Stomach (tissue), 8 donors: ENCODE measurements at regions not wholly inside any gene's neighbourhood (a gene's known extent, or its start where the extent isn't known, plus 50 kb on each side); places are given as distances from the start of the nearest gene placed in this dataset.

Experiments
- DNase-seq, 2 donors: peaks; one replicate each; pipeline versions ENCODE4 v3.0.0 to v3.0.0-alpha.2; 2013 to 2019
- H3K27ac ChIP-seq, 5 donors: fragments of 200-600 bp in 4 of 5; sonication (generic) in 4 of 5; one replicate each; pipeline ENCODE4 v1.5.1; 2013 to 2019; ENCODE audit warnings: mild to moderate bottlenecking in 1 of 5, moderate library complexity in 1 of 5
- H3K27me3 ChIP-seq, 3 donors: fragments of 200-600 bp; sonication (generic); one replicate each; pipeline ENCODE4 v1.5.1; 2017 to 2019; ENCODE audit warnings: mixed run types in 1 of 3
- H3K36me3 ChIP-seq, 4 donors: fragments of 200-600 bp; sonication (generic); 1 replicate in 3 of 4; 2 replicates in 1 of 4; pipeline ENCODE4 v1.5.1; 2016 to 2019
- H3K4me1 ChIP-seq, 4 donors: fragments of 200-600 bp; sonication (generic); one replicate each; pipeline ENCODE4 v1.5.1; 2016 to 2019
- H3K4me3 ChIP-seq, 4 donors: fragments of 200-600 bp; sonication (generic) in 3 of 4; one replicate each; pipeline ENCODE4 v1.5.1; 2016 to 2019; ENCODE audit warnings: mild to moderate bottlenecking in 1 of 4
- H3K9me3 ChIP-seq, 4 donors: fragments of 200-600 bp; sonication (generic); one replicate each; pipeline ENCODE4 v1.5.1; 2016 to 2019
- EP300 ChIP-seq: sonication (generic); formaldehyde crosslinking; IDR thresholded peaks from one replicate; pipeline ENCODE4 v1.6.1; 2017; ENCODE audit warnings: antibody characterized with exemption
- POLR2A ChIP-seq, 4 donors: fragments of 450-650 bp; IDR thresholded peaks; one replicate each; pipeline ENCODE4 v1.6.1; 2016; ENCODE audit warnings: antibody characterized with exemption in 4 of 4, control low read depth in 2 of 4, mild to moderate bottlenecking in 1 of 4, moderate library complexity in 1 of 4
- POLR2AphosphoS5 ChIP-seq, 3 donors: sonication (generic); formaldehyde crosslinking; IDR thresholded peaks; one replicate each; pipeline ENCODE4 v1.6.1; 2016; ENCODE audit warnings: antibody characterized with exemption in 3 of 3
- WGBS, 5 donors: extraction: QIAGEN DNeasy Blood & Tissue Kit in 3 of 5; methylation state at CpG; one replicate each; pipeline versions ENCODE4 v1.1.5 to v1.1.7; 2013 to 2018; 5-methylcytosine and 5-hydroxymethylcytosine counted together
- intact Hi-C: fragments of 100-400 bp; cut with DNase I; formaldehyde crosslinking; loops from one replicate; pipeline ENCODE4 v1.15.1; 2023; ENCODE audit warnings: low total_unique reads
- TF ChIP-seq, protein P1 (sequence below), 7 experiments: fragments of 450-650 bp in 4 of 7; fragments of 200-600 bp in 3 of 7; sonication (generic) in 3 of 7; IDR thresholded peaks; one replicate each; pipeline ENCODE4 v1.5.1; 2016 to 2019; ENCODE audit warnings: antibody characterized with exemption in 7 of 7, control low read depth in 2 of 7, mild to moderate bottlenecking in 1 of 7
- donor health status: healthy with polysubstance abuse.
- donor health status: Bipolar disorder and iron deficiency.
- donor health status: healthy.

DNA sequence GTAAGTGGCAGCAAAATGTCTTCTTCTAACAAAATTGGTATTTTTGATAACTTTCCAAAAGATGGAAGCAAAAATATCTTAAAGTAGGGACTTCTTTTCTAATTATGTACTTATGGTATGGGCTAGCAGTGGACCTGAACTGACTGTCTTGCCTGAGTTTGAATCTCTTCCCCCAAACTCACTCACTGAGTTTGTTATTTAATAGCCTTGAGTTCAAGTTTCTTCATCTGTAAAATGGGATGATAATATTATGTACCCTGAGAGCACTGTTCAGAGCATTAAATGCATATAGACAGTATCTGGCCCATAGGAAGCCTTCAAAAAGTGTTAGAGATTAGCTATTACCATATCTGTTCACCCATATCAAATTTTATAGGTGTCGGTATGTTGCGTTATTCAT lies 210.4 kb upstream of the NUDT4 start:
- 41 to 63% (median 58%) methylated on average over 2 of the region's 2 CpGs for WGBS, 5 donors
- TF ChIP-seq POLR2A (IDR thresholded peaks at IDR 0.05) (no peak), EP300 (no peak), POLR2AphosphoS5 (IDR thresholded peaks at IDR 0.05) (no peak)
- TF ChIP-seq, protein P1, sequence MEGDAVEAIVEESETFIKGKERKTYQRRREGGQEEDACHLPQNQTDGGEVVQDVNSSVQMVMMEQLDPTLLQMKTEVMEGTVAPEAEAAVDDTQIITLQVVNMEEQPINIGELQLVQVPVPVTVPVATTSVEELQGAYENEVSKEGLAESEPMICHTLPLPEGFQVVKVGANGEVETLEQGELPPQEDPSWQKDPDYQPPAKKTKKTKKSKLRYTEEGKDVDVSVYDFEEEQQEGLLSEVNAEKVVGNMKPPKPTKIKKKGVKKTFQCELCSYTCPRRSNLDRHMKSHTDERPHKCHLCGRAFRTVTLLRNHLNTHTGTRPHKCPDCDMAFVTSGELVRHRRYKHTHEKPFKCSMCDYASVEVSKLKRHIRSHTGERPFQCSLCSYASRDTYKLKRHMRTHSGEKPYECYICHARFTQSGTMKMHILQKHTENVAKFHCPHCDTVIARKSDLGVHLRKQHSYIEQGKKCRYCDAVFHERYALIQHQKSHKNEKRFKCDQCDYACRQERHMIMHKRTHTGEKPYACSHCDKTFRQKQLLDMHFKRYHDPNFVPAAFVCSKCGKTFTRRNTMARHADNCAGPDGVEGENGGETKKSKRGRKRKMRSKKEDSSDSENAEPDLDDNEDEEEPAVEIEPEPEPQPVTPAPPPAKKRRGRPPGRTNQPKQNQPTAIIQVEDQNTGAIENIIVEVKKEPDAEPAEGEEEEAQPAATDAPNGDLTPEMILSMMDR (IDR thresholded peaks at IDR 0.05) = no peak
- Histone ChIP-seq H3K36me3 (no peaks in the 10 kb centered on the region), H3K4me3 (no peak overlapping the region), H3K4me1 (peaks cover 0 to 31% (median 12%) of the 10 kb centered on the region in 4 donors), H3K9me3 (no peaks in the 10 kb centered on the region), H3K27me3 (no peaks in the 10 kb centered on the region), H3K27ac (peak overlapping the region in 1 of 5 donors; percentile 32)
- intact Hi-C loops = no loop called here
- no peak for DNase-seq

DNA sequence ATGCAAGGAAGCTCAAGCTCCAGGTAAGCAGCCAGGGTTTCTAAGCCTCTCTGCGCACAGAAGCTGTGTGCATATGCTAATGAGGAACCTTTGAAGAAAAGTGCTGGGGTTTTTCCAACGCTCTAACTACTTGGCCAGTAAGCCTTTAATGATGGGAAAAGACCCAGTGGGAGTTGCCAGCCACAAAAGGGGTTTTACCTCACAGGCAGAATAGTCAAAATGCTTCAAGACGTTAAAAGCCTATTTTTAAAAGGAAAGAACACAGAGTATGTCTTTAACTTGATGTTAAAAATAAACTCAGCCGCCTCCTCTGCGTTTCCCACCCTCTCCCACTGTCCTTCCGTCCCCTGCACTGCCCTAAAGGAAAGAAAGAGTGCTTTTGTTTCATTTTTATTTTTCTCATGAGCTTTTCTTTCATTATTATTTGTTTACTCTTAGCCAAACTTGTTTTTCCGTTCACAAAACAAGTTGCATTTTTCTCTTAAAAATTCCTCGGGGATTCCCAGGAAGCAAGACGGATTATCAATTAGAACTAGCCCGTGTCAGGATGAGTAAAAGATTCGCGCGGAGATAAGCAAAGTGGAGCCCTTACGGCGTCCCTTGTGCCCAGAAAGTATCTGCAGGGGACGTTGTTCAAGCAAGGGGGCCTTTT lies 209.8 kb upstream of the NUDT4 start:
- Histone ChIP-seq H3K27ac (peak overlapping the region in 2 of 5 donors; percentile 28 to 32), H3K27me3 (no peaks in the 10 kb centered on the region), H3K4me3 (peak overlapping the region; percentile 31 to 43 (median 38)), H3K9me3 (no peaks in the 10 kb centered on the region), H3K36me3 (no peaks in the 10 kb centered on the region), H3K4me1 (peaks cover 0 to 31% (median 12%) of the 10 kb centered on the region in 4 donors)
- 19 to 31% (median 24%) methylated on average over 16 of the region's 16 CpGs for WGBS, 5 donors
- intact Hi-C loops = no loop called here
- DNase-seq = peak in 1 of 2 donors; percentile 68
- no peak for TF ChIP-seq POLR2AphosphoS5 (IDR thresholded peaks at IDR 0.05)
- TF ChIP-seq, protein P1 (IDR thresholded peaks at IDR 0.05) = no peak
- no peak for TF ChIP-seq POLR2A (IDR thresholded peaks at IDR 0.05)
- TF ChIP-seq EP300 = no peak

DNA sequence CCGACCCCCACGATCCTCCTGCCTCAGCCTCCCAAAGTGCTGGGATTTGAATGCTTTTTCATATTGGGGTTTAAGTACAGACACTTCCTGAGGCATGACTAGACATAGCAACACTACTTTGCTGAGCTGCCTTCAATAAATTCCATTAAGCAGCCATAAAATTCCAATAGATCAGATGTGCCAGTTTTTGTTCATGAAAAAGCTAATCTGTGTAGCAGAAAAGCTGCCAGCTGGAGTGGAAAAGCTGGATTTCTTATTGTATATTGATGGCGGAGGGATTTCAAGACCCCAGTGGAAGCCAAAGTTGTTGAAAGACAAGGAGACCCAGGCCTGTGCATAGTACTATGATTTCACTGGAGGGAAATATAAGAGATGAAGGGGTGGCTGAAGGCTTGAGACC lies 209.0 kb upstream of the NUDT4 start:
- H3K36me3 ChIP-seq = no peaks in the 10 kb centered on the region
- H3K4me1 ChIP-seq = peaks cover 0 to 29% (median 13%) of the 10 kb centered on the region in 4 donors
- H3K4me3 ChIP-seq = peak overlapping the region in 2 of 4 donors; percentile 38 to 43
- no peaks in the 10 kb centered on the region for H3K27me3 ChIP-seq
- WGBS, 5 donors = 88 to 95% (median 94%) methylated on average over 3 of the region's 3 CpGs
- no peak for TF ChIP-seq POLR2A (IDR thresholded peaks at IDR 0.05)
- TF ChIP-seq POLR2AphosphoS5 (IDR thresholded peaks at IDR 0.05) = no peak
- TF ChIP-seq, protein P1 (IDR thresholded peaks at IDR 0.05) = no peak
- no peak for TF ChIP-seq EP300
- intact Hi-C loops = no loop called here
- H3K27ac ChIP-seq = no peak overlapping the region
- H3K9me3 ChIP-seq = no peaks in the 10 kb centered on the region
- no peak for DNase-seq

DNA sequence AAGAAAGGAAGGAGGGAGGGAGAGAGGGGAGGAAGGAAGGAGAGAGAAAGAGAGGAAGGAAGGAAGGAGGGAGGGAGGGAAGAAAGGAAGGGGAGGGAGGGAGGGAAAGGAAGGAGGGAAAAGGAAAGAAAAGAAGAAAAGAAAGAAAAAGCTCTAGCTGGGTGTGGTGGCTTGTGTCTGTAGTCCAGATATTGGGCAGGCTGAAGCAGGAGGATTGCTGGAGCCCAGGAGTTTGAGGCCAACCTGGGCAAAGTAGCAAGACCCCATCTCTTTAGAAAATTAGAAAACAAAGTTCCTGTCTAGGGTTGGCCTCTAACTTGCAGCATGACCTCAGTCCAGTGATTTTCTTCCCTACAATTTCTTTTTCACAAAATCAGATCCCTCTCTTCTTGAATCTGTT lies 208.2 kb upstream of the NUDT4 start:
- DNase-seq = no peak
- no peak for TF ChIP-seq POLR2AphosphoS5 (IDR thresholded peaks at IDR 0.05)
- TF ChIP-seq, protein P1 (IDR thresholded peaks at IDR 0.05) = no peak
- no peak for TF ChIP-seq EP300
- no peak for TF ChIP-seq POLR2A (IDR thresholded peaks at IDR 0.05)
- Histone ChIP-seq H3K4me1 (peaks cover 0 to 29% (median 14%) of the 10 kb centered on the region in 4 donors), H3K36me3 (no peaks in the 10 kb centered on the region), H3K27ac (no peak overlapping the region), H3K4me3 (no peak overlapping the region), H3K9me3 (no peaks in the 10 kb centered on the region), H3K27me3 (no peaks in the 10 kb centered on the region)
- intact Hi-C loops = no loop called here
